ENCODE measurements at regions not wholly inside any gene's neighbourhood (a gene's known extent, or its start where the extent isn't known, plus 50 kb on each side); places are given as distances from the start of the nearest gene placed in this dataset.

DNA sequence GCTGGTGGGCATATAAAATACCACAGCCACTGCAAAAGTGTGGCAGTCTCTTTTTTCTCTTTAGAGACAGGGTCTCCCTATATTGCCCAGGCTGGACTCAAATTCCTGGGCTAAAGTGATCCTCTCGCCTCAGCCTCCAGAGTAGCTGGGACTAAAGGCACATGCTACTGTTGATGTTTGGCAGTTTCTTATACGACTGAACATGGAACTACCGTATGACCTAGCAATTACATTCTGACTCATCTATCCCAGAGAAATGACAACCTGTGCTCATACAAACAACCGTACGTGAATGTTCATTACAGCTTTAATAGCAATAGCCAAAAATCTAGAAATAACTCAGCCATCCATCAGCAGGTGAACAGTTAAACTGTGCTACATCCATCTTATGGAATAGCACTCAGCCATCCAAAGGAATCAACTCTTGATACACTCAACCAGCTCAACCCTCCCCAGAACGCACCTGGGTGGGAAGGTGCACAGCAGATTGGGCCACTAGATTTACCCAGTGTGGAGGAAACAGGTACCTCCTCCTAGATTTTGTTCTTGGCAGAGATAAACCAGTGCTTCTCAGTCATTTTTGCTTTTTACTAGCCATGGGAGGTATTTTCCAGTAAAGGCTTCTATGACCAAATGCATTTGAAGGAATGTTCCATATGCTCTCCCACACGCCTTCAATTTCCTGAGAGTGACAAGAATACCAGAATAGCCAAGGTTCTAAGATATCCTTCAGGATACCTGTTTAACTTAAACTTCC lies 130.5 kb downstream of the MED15 start:
- Histone ChIP-seq H3K4me1 (no peaks in the 10 kb centered on the region), H3K36me3 (no peaks in the 10 kb centered on the region), H3K4me3 (no peak overlapping the region), H3K27ac (replicated peaks in 1 of 4) (no peak overlapping the region), H3K9me3 (peaks cover 0 to 5% (median 0%) of the 10 kb centered on the region in 4 donors), H3K27me3 (peaks cover 0 to 52% (median 0%) of the 10 kb centered on the region in 4 donors)
- DNase-seq (ENCODE audit: extremely low spot score), result no peak
- WGBS, result 75% methylated on average over 7 of the region's 7 CpGs
- intact Hi-C loops (cut with DNase I), result no loop called here
- TF ChIP-seq POLR2AphosphoS5 (IDR thresholded peaks at IDR 0.05) (no peak), EP300 (IDR thresholded peaks at IDR 0.05) (no peak), POLR2A (IDR thresholded peaks at IDR 0.05; ENCODE audit: low read depth) (no peak)
- TF ChIP-seq, protein P1, sequence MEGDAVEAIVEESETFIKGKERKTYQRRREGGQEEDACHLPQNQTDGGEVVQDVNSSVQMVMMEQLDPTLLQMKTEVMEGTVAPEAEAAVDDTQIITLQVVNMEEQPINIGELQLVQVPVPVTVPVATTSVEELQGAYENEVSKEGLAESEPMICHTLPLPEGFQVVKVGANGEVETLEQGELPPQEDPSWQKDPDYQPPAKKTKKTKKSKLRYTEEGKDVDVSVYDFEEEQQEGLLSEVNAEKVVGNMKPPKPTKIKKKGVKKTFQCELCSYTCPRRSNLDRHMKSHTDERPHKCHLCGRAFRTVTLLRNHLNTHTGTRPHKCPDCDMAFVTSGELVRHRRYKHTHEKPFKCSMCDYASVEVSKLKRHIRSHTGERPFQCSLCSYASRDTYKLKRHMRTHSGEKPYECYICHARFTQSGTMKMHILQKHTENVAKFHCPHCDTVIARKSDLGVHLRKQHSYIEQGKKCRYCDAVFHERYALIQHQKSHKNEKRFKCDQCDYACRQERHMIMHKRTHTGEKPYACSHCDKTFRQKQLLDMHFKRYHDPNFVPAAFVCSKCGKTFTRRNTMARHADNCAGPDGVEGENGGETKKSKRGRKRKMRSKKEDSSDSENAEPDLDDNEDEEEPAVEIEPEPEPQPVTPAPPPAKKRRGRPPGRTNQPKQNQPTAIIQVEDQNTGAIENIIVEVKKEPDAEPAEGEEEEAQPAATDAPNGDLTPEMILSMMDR (IDR thresholded peaks at IDR 0.05), result no peak

DNA sequence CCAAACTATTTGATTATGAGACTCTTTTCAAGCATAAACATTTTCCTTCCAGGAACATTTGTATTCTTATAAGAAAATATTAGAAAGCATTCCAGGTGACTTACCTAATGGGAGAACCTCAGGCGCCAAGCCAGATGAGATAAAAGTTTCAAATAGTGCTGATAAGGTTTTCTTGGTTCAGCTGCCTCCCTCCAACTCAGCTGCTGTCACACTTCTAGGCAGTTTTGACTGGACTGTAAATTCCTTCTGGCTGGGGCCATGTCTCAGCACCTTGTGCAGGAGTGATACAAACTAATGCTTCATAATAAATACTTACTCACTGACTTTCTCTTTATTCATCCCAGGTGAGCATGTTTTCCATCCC lies 131.1 kb downstream of the MED15 start:
- H3K9me3 ChIP-seq, result peaks cover 0 to 5% (median 0%) of the 10 kb centered on the region in 4 donors
- no peaks in the 10 kb centered on the region for H3K4me1 ChIP-seq
- intact Hi-C loops (cut with DNase I), result no loop called here

DNA sequence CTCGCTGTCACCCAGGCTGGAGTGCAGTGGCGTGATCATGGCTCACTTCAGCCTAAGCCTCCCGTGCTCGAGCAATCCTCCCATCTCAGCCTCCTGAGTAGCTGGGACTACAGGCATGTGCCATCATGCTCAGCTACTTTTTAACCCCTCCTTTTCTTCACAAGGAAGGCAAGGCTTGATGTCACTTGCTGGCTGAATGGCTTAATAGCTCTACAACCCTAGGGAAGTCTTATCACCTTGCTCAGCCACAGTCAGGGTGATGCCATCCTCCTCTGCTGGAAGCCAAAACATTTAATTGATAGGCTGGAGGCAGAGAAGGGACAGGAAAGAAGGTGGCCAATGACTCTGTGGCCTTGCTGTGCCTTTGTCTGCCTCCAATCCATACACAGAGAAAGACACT lies 131.9 kb downstream of the MED15 start:
- WGBS, result 83% methylated on average over 4 of the region's 4 CpGs
- TF ChIP-seq EP300 (IDR thresholded peaks at IDR 0.05), result no peak
- TF ChIP-seq, protein P1 (IDR thresholded peaks at IDR 0.05), result no peak
- Histone ChIP-seq H3K27me3 (peaks cover 0 to 46% (median 0%) of the 10 kb centered on the region in 4 donors), H3K4me3 (no peak overlapping the region), H3K36me3 (no peaks in the 10 kb centered on the region), H3K4me1 (no peaks in the 10 kb centered on the region), H3K9me3 (peaks cover 0 to 5% (median 0%) of the 10 kb centered on the region in 4 donors), H3K27ac (replicated peaks in 1 of 4) (no peak overlapping the region)
- DNase-seq (ENCODE audit: extremely low spot score), result no peak
- intact Hi-C loops (cut with DNase I), result no loop called here

More for the DNA sequence above, 131.1 kb downstream of the MED15 start:
- no peak overlapping the region for H3K27ac ChIP-seq (replicated peaks in 1 of 4)
- TF ChIP-seq, protein P1 (IDR thresholded peaks at IDR 0.05), result no peak
- TF ChIP-seq POLR2AphosphoS5 (IDR thresholded peaks at IDR 0.05) (no peak), EP300 (IDR thresholded peaks at IDR 0.05) (no peak), POLR2A (IDR thresholded peaks at IDR 0.05; ENCODE audit: low read depth) (no peak)
- no peaks in the 10 kb centered on the region for H3K36me3 ChIP-seq
- H3K27me3 ChIP-seq, result peaks cover 0 to 52% (median 0%) of the 10 kb centered on the region in 4 donors
- no peak for DNase-seq (ENCODE audit: extremely low spot score)
- no peak overlapping the region for H3K4me3 ChIP-seq
- WGBS, result 62% methylated on average over 1 of the region's 1 CpG

DNA sequence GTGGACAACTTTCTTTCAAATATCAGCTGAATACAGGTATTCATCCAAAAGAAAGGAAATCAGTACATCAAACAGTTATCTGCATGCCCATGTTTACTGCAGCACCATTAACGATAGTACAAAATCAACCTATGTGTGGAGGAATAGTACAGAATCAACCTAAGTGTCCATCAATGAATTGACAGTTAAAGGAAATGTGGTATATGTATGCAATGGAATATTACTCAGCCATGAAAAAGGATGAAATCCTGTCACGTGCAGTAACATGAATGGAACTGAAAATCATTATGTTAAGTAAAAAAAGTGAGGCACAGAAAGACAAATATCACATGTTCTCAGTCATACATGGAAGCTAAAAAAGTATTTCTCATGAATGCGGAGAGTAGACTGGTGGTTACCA lies 132.3 kb downstream of the MED15 start:
- peaks cover 0 to 5% (median 0%) of the 10 kb centered on the region in 4 donors for H3K9me3 ChIP-seq
- no peak for TF ChIP-seq POLR2A (IDR thresholded peaks at IDR 0.05; ENCODE audit: low read depth)
- H3K4me1 ChIP-seq, result no peaks in the 10 kb centered on the region
- DNase-seq (ENCODE audit: extremely low spot score), result no peak
- peaks cover 0 to 42% (median 0%) of the 10 kb centered on the region in 4 donors for H3K27me3 ChIP-seq
- intact Hi-C loops (cut with DNase I), result no loop called here
- no peak overlapping the region for H3K4me3 ChIP-seq
- H3K36me3 ChIP-seq, result no peaks in the 10 kb centered on the region
- 89% methylated on average over 3 of the region's 3 CpGs for WGBS
- H3K27ac ChIP-seq (replicated peaks in 1 of 4), result no peak overlapping the region

DNA sequence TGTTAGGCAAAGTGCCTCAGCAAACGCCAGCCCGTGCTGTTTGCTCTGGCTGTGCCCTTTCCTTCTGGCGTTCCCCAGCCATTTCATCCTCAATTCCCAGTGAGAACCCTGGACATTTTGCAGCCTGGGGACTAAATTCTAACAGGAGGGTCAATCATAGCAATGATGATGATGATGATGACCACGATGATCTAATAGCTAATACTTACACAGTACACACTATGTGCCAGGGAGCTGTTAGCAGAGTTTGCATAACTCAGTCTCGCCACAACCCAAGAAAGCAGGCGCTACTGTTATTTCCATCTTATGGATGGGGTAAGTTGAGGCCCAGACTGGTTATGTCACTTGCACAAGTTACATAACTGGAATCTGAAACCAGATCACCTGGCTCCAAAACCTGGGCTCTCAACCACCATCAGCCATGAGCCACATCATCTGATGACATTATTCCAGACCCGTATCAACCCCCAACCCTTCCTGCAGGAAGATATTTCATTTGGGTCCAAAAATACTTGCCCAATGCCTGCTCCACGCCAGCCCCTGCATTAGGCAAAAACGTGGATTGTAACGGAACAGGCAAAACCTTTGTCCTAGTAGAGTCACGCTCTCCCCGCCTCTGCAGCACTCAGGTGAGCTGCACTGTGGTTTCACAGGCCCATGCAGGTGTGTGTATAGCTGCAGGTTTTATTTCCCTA lies 132.6 kb upstream of the SERPIND1 start:
- DNase-seq (ENCODE audit: extremely low spot score), result no peak

More for the DNA sequence above, 132.6 kb upstream of the SERPIND1 start:
- no peak overlapping the region for H3K27ac ChIP-seq (replicated peaks in 1 of 4)
- no peaks in the 10 kb centered on the region for H3K4me1 ChIP-seq
- H3K9me3 ChIP-seq, result peaks cover 0 to 5% (median 0%) of the 10 kb centered on the region in 4 donors
- H3K4me3 ChIP-seq, result no peak overlapping the region
- peaks cover 0 to 26% (median 0%) of the 10 kb centered on the region in 4 donors for H3K27me3 ChIP-seq
- no peaks in the 10 kb centered on the region for H3K36me3 ChIP-seq
- no peak for TF ChIP-seq EP300 (IDR thresholded peaks at IDR 0.05)
- TF ChIP-seq POLR2A (IDR thresholded peaks at IDR 0.05; ENCODE audit: low read depth), result no peak
- no peak for TF ChIP-seq POLR2AphosphoS5 (IDR thresholded peaks at IDR 0.05)
- TF ChIP-seq, protein P1 (IDR thresholded peaks at IDR 0.05), result no peak
- 75% methylated on average over 11 of the region's 12 CpGs for WGBS
- intact Hi-C loops (cut with DNase I), result no loop called here

All from esophagus muscularis mucosa (tissue), 4 donors.